HG03039 (cell line): ENCODE measurements at regions not wholly inside any gene's neighbourhood (a gene's known extent, or its start where the extent isn't known, plus 50 kb on each side); places are given as distances from the start of the nearest gene placed in this dataset.
"Not testable (repeated sequence)": the region's sequence is repeated elsewhere in the genome, so short reads cannot be mapped to it uniquely, and the experiment has no call there.

Source experiments
- ATAC-seq: cut with Tn5 transposase; IDR thresholded peaks from one replicate; pipeline ENCODE4 v1.9.1; 2021; ENCODE audit warnings: mild to moderate bottlenecking, moderate library complexity; ENCODE audit not compliant: unreplicated experiment

GRCh38 chr5:153939101-153939500 is 99.6 kb downstream of the FAM114A2 start:
- no peak for ATAC-seq

- ATAC-seq = no peak
These were observed 100.4 kb downstream of the FAM114A2 start for GRCh38 chr5:153938191-153938842.

GRCh38 chr5:153937661-153938060 is 101.0 kb downstream of the FAM114A2 start:
- no peak for ATAC-seq

GRCh38 chr5:153935151-153935550 is 103.6 kb downstream of the FAM114A2 start:
- not testable (repeated sequence) for ATAC-seq

GRCh38 chr5:153926201-153926600 is 112.5 kb downstream of the FAM114A2 start:
- no peak for ATAC-seq

GRCh38 chr5:153919161-153919560 is 119.5 kb downstream of the FAM114A2 start:
- ATAC-seq = no peak

- ATAC-seq = no peak
These were observed 131.4 kb downstream of the FAM114A2 start for GRCh38 chr5:153907170-153907775.

GRCh38 chr5:153905219-153905618 is 133.5 kb downstream of the FAM114A2 start:
- no peak for ATAC-seq

- ATAC-seq = no peak
These were observed 135.4 kb downstream of the FAM114A2 start for GRCh38 chr5:153903321-153903720.

GRCh38 chr5:153902016-153902415 is 136.7 kb downstream of the FAM114A2 start:
- no peak for ATAC-seq

- no peak for ATAC-seq
These were observed 137.3 kb downstream of the FAM114A2 start for GRCh38 chr5:153901449-153901848.

GRCh38 chr5:153900703-153901395 is 137.9 kb downstream of the FAM114A2 start:
- ATAC-seq = no peak

GRCh38 chr5:153899746-153900145 is 139.0 kb downstream of the FAM114A2 start:
- no peak for ATAC-seq

GRCh38 chr5:153896701-153897100 is 142.0 kb downstream of the FAM114A2 start:
- peak; percentile 98 for ATAC-seq

GRCh38 chr5:153896117-153896516 is 142.6 kb downstream of the FAM114A2 start:
- no peak for ATAC-seq

- no peak for ATAC-seq
These were observed 143.4 kb downstream of the FAM114A2 start for GRCh38 chr5:153895266-153895665.

GRCh38 chr5:153893817-153894216 is 144.9 kb downstream of the FAM114A2 start:
- ATAC-seq = no peak

- no peak for ATAC-seq
These were observed 147.3 kb downstream of the FAM114A2 start for GRCh38 chr5:153891394-153891793.

GRCh38 chr5:153888781-153889180 is 149.9 kb downstream of the FAM114A2 start:
- ATAC-seq = no peak

GRCh38 chr5:153885141-153885540 is 153.6 kb downstream of the FAM114A2 start:
- ATAC-seq = no peak

- ATAC-seq = no peak
These were observed 154.1 kb downstream of the FAM114A2 start for GRCh38 chr5:153884612-153884957.
